Activated CD8-positive, alpha-beta memory T cell treated with anti-CD3 and anti-CD28 coated beads for 24 hours (primary cell): ENCODE measurements at regions not wholly inside any gene's neighbourhood (a gene's known extent, or its start where the extent isn't known, plus 50 kb on each side); places are given as distances from the start of the nearest gene placed in this dataset.

ENCODE experiments used
- DNase-seq: peaks from one replicate; pipeline ENCODE4 v3.0.0-alpha.2; 2020

DNA sequence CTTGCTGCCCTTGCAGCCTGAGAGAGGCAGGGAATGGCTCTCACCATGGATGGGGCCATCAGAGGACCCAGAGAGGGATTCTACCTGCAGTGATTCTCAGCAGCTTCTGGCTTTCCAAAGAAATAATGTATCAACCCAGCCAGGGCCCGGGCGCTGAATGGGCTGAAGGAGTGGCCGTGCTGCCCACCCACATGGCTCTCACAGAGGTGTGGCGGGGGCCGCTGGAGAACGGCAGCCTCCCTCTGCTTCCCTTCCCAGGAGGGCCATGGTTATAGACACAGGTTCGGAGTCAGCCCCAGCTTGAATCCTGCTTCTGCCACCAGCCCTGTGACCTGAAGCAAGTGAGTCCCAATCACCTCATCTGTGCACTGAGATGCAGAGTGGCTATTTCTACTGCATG is 82.7 kb downstream of the THAP12 start:
- DNase-seq, result no peak

DNA sequence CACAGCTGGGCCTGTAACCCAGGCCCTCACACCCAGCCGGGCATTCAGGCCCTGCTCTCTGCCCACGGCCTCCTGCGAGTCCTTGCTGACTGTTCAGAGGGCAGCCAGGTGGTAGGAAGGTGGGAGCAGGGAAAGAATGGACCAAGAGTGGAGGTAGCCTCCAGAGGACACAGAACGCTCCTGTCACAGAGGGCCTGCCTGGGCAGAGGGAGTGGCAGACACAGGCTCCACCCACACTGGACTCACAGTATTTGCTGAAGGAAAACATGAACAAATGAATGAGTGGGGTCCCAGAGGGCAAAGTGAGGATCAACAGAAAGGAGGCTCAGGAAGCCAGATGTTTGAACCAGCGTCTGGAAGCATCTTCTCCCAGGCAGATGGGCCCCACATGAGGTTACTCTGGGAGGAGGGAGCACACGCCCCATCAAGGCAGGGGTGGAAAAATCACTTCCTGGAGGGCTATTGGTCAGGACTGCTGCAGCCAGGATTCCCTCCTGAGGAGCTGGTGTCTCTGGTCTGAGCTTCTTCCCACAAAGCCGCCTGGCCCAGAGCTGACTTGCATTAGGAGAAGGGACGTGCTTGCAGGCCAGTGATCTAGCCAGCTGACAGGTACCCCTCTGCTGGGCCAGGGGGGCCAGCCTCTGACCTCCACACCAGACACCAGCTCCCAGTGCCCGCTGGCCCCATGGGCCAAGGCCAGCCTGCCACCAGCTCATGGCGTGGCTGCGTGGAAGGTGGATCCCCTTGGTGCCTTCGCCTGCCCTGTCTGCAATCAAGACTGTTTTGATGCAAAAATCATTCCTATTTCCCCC is 84.0 kb downstream of the THAP12 start:
- DNase-seq, result no peak

DNA sequence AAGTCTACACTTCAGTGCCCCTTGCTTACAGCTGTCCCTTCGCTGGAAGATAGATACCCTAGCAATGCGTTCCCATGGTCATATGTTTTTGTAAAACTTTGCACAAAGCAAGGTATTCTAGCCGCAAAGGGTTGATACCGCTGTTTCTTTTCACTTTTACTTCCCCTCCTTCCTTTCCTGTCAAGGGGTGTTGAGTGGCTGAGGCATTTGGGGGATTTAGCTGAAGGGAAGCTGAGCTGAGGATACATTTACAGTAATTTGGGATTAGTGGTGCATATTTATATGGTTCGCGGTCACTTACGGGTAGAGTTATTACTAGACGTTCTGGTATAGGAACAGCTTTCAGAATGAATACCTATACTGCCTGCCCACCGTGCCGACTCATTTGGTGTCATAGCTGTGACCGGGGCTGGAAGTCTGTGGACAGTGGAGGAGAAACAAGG is 86.9 kb upstream of the WNT11 start:
- no peak for DNase-seq

DNA sequence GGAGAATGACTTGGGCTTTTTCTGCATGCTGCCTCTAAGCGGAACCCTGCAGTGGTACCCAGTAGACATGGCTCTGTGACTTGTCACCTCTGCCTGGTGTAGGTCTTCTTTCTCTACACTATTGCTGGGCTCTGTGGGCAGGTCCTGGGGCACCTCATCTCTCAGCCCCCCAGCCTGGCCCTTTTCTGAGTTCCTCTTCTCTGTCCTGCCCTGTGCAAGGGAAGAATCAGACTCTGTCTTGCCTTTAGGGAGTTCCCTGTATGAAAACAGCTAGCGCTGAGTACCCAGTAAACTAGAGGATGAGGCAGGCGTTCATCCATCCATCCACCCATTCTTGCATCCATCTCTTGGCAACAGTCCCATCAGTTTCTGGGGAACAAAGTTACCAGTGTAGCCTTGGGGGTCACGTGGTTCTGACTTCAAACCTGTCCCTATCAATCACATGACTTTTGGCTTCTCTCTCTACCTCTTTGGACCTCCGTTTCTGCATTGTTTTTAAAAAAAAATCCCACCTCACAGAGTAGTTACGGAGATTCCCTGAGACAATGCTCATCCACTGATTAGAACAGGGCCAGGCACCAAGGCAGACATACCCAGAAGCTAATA is 86.4 kb upstream of the WNT11 start:
- DNase-seq, result no peak

DNA sequence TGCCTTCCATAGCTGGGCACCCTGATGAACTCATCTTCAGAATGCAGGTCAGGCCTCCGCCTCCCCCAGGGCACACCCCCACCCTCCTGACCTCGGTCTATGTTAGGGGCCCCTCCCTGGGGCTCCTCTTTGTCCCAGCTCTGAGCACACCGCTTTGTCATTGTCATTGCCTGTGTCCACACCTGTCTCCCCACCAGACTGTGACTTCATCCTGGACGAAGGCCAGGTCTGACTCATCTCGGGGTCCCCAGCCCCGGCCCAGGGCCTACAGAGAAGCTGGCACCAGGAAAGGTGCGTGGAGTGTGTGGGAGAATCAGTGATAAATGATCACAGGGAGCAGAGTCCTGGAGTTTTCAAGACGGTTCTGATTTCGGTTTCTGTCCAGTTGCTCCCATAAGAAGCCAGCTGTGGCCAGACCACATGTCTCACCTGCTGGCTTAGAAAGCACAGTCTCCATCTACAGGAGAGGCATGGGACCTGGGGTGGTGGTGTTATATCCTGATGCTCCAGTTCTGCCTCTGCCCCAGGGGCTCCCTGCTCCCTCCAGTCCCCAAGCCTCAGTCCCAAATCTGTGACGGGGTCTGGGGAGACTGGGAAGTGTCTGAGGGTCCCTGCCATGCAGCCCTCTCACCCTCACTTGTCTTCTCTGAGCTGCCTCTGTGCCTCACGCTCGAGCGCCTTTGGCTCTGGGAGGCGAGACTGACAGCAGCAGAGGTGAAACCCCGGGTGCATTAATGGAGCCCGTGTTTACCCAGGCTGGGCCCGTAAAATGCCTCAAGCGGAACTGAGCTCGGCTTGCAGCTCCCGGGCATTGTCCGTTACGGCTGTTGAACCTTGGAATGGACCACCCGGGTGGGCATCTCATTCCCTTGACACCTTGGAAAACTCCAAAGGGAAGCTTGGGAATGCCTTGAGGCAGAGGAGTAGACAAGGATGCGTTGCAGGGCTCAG is 85.5 kb upstream of the WNT11 start:
- no peak for DNase-seq

DNA sequence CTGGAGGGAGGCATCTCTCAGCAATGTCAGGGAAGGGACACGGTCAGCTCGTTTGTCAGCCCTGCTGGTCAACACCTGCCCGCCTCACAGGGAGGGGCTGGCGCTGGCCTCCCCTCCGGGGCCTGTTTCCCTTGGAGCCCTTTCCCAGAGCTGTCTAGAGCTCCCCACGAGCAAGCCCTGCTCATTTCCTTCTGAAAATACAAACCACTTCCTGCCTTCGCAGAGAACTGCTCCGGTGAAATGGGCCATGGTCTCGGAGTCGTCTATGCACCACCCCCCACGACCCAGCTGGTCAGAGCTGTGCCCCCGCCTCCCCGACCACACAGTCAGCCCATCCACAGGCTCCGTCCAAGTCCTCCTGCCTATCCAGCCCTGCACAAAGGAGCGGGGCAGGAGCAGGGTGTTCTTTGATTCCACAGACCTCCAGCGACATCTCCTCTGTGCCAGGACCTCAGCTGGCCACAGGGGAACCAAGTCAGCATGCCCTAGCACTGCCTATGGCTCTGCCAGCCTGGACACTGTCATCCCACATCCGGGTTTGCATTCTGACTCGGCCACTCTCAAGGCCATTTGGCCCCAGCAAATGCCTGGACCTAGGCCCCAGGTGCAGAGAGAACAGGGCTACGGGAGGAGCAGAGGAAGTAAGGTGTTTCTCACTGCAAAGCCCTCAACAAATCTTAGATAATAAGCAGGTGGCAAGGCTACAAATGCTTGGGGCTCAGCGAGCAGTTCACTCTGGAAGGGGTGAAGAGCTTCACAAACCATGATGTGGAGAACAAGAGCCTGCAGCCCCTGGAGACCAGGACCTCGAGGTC is 82.1 kb upstream of the WNT11 start:
- DNase-seq, result peak; percentile 74

DNA sequence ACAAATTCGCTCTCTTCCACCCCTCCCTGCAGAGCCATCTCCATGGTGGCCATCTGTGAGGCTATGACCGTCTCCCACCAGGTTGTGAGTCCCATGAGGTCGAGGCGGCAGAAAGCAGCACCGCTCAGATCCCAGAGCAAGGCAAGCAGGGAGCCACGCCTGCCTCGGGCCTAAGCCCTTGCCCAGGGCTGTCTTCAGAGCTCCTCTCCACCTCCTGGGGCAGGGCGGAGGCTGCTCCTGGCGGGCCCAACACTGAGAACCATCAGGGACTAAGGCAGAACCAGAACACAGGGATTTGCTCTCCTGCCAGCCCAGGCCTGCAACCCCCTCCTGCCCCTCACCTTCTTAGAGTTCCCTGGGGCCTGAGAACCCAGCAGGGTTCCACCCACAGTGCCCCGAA is 80.9 kb upstream of the WNT11 start:
- no peak for DNase-seq

DNA sequence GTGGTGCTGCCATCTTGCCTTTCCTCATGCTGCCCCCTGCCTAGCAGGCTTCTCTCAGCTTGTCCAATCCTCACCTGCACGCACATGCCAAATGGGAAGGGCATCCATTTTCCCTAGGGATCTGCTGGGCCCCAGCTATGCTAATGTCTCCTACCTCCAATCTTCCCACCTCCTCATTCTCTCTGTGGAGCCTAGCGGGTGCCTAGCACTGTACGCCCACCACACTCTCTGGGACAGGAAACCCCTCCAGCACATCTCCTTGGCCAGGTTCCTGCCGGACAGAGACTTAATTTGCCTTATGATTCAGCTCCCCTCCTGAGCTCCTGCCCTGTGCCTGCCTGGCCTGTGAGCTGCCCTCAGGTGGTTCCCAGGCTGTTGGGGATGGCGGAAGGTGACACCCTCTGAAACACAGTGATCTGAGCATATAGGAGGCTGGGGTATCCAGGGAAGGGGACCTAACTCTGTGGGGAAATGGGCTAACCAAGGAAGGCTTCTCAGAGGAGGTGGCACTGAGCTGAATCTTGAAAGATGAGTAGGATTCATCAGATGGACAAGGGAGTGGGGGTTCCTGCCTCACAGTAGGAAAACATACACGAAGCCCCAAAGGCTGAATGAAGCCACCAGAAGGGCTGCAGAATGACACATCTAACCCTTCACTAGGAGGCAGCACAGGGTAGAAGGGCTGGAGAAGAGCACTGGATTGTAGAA is 79.2 kb upstream of the WNT11 start:
- no peak for DNase-seq

DNA sequence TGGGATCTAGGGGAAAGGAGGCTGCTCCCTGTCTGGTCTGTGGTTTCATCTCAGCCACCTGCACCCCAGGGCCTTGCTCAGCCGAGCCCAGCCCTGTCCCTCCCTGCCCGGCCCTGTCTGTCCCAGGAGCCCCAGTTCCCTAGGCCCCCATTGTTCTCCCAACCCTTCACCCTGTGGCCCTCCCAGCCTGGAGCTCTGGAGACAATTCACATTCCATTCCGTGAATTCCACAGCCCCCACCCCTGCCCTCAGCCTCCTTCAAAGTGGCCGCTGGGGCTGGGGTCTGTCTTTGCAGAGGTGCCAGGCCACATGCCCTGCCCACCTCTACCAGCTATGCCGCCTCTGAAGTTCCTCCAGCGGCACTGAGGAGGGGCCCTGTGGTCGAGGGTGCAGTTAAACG is 77.9 kb upstream of the WNT11 start:
- no peak for DNase-seq

DNA sequence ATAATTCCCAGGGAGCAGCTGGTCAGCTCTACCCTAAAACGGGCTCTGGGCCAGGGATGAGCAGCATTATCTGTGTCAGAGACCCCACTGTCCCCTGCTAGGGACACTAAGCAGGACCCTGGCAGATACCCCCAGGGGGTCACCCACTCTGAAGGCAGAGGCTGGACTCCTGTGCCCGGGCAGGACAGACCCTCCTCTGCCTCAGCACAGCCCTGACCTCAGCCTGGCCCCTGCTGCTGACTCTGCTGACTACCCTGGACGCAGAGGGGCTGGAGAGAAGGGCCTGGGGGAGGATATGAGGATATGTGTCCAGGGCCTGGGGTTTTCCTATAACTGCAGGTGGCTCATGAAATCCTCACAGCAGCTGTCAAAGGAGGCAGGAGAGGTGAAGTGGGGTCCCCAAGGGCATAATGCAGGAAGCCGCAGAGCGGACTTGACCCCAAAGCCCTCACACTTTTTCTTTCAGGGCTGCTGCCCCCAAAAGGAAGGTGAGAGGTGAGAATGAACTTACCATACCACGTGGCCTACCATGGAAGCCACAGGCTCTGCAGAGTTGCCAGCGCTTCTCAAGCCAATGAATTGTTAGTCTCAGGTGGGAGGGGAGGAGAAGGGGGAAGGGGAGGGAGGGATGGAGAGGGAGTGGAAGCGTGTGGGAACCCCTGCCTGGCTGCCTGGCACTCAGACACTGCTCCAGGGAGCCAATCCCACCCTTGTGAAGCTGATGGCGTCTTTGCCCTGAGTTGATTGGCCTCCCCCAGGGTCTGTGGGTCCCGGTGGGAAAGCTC is 76.7 kb upstream of the WNT11 start:
- DNase-seq, result no peak

DNA sequence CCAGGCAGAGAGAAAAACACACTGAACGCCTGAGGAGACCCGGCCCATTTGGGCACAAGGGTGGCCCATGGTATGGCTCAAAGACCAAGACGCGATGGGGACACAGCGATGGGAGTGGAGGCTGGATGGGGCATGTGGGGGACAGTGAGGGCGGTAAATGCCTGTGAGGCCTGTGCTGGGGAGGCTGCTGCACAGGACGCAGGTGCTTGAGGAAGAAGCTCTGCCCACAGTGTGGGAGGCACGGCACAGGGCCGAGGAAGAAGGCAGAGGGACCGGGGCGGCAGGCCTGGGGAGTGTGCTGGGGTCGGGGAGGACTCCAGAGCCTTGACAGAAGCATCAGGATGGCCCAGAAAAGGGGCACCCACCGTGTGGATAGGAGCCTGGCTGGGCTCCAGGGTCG is 75.9 kb upstream of the WNT11 start:
- DNase-seq, result no peak

DNA sequence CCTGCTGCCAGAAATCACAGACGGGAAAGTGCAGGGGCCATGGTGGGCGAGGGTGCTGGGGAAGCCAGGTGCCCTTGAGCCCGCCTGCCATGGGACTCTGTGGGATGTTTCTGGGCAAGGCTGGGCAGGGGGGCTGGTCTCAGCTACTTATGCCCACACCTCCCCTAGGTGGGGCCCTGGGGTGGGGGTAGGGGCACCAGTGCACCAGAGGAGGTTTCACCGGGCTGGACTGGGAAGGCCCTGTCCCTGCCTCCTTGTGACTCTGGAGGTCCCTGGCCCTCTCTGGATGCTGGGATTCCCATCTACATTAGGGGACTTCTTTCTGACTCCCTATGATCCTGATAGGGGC is 75.2 kb upstream of the WNT11 start:
- DNase-seq, result no peak

DNA sequence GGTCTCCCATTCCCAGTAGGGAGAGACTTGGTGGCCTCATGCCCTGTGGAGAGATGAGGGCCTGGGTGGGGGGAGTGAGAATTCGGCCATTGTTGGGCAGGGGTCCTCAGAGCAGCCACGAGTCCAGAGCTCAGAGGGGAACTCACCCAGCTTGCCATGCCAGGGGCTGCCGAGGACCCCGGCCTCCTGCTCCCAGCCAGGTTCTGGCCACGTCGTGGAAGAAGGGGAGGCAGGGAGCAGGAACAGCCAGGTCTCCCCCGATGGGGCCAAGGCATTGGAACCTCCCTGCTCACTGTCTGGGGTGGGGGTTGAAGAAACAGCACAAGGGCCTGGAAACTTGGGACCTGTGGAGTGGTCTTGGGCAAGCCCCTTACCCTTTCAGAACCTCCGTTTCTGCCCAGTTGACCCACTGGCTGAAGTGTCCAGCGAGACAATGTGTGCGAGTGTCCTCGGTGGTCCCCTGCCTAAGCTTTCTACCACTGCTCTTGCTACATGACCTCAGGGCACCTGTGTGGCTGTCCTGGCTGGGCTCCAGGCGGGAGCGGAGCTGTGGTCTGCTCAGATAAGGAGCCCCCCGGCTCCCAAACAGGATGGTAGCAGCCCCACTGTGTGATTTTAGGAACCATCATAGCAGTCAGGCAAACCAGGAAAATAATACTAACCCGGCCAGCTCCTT is 74.7 kb upstream of the WNT11 start:
- DNase-seq, result no peak

DNA sequence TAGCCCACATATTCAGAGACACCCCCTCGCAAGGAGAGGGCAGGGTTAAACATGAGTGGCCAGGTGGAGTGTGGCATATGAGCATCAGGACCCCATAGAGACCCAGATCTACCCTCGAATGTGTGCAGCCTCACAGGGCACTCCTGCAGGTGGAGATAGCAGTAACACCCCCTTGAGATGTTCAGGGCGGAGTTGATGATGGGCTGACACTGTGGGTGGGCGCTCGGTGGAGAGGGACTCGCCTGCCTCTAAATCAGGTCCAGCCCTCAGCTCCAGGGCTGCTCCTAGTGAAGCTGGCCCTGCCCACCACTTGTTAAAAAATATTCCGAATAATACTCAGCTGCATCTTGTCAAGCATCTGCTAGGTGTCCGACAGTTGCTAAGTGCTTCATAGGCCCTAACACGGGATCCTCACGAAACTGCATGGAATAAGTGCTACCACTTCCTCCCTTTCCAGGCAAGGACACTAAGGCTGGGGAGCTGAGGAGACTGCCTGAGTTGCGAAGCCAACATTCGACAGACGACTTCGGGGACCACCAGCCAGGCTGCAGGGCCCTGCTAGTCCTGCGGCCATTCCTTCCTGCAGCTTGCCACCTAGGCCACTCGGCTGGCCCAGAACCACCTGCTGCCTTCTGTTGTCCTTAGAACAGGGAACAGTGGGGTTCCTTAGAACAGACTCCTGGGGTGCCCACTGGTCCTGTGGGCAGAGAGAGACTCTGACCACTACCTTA is 74.0 kb upstream of the WNT11 start:
- no peak for DNase-seq

DNA sequence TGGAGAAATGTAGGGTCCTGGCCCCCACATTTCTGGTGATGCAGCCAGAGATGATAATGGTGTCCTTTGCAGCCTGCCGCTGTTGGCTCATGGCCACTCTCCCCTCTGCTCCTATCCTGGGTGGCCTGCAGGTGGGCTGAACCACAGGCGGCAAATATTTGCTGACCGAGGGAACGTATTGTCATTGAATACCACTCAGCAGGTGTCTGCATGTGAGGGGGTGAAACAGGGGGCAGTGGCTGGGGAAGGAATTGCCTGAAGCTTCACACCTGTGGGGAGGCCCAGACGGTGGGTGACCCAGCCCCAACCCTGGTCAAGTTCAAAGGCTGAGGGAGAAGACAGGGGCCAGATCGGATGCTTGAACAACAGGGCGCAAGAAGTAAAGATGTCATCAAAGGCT is 73.3 kb upstream of the WNT11 start:
- no peak for DNase-seq

DNA sequence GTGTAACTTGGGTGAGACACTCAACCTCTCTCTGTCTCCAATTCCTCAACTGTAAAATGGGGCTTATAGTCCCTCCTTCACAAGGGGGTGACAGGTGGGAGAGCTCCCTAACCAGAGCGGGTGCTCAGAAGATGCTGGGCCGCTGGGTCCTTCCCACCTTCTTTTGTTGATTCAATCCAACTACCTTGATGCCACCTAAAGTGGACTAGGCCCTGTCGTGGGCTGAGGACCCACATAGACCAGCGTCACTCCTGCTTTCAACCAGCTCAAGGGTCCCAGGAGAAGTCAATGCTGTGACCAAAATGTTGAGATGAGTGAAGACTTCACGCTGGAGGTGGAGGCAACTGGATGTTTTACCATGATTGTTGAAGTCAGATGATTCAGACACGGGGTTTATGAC is 72.7 kb upstream of the WNT11 start:
- no peak for DNase-seq

DNA sequence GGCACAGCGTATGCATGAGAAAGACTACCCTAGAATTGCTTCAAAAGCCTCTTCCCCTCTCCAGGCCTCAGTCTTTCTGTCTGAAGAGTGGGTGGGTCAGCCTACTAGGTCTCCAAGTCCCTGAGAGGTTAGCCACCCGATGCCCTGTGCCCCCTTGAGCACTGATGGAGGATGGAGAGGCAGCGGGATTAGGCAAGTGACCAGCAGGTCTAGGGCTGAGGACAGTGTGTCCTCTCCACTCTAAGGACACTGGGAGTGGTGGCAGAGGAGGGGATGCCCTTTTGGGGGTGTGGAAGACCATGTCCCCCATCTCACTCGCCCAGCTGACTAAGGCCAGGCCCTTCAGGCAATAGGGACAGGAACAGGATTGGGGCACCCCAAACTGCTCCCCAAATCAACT is 72.2 kb upstream of the WNT11 start:
- no peak for DNase-seq

DNA sequence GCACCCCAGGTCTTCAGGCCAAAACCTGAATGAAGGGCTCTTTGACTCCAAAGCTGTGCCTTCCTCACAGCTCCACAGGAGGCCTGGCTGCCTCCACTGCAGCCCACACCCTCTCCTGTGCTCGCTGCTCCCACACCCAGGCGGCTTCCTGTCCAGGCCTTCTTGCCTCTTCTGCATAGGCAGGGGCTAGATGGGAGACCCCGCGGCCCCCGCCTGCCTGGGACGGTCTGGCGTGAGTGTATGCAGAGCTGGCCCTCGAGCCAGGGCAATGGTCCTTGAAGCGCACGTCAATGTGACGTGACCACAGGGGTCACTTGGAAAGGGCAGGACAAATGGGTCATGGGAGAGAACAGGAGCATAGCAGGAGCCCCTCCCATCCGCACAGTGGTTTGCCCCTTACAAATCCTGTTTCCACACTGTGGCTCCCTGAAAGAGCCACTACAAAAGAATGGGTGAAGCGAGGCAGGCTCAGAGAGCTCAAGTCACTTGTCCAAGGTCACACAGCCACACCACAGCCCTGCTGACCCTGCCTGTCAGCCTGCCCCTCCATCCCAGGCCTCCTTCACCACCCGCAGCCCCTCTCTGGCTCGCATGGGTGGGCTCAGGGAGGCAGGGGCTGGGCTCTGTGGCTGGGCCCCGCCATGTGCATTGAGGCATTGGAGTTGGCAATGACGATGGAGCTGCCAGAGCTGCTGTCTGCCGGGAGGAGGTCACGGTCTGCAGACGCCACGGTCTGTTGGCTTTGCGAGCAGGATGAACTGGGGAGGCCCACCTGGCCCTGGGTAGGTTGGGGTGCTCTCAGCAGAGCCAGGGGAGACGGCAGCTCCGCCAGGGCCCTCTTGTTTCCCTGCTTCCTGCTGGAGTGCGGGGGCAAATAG is 71.2 kb upstream of the WNT11 start:
- no peak for DNase-seq

DNA sequence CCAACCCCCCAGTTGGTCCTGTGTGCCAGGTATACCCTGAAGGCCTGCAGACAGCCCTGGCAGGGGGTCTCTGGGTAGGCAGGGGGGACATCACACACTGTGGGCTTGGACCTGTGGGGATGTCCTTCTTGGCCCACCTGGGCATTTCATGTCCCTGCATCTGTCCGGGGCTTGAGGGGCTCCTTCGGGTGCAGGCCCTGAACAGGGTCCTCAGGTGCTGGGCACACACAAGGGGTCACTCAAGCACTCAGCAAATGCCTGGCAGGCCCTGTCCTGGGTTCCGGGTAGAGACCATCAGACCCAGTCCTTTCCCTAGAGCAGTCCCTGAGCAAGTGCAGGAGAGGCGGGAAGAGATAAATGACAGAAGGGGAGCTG is 70.5 kb upstream of the WNT11 start:
- no peak for DNase-seq
